ENCODE measurements at regions not wholly inside any gene's neighbourhood (a gene's known extent, or its start where the extent isn't known, plus 50 kb on each side); places are given as distances from the start of the nearest gene placed in this dataset.
"Not testable (repeated sequence)": the region's sequence is repeated elsewhere in the genome, so short reads cannot be mapped to it uniquely, and the experiment has no call there.

DNA sequence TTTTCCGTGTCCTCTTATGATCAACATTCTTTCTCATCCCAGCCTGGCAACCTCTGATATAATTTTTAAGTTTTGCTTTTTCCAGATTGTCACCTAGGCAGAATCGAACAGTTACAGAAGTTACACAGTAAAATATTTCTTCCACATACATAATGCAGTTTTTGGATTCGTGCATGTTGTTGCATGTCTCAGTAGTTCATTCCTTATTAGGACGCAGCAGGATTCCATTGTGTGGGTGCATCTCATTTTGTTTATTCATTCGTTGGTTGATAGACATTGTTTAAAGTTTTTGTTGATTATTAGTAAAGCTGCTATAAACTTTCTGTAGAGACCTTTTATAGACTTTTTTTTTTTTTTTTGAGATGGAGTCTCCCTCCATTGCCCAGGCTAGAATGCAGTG is 284.3 kb upstream of the FERMT1 start:
- DNase-seq, result no peak

GRCh38 chr20:6401893-6402557 is 279.2 kb upstream of the FERMT1 start:
- DNase-seq, result peak; percentile 26

GRCh38 chr20:6397115-6397514 is 274.3 kb upstream of the FERMT1 start:
- DNase-seq, result no peak

- DNase-seq, result no peak
Measured at GRCh38 chr20:6395695-6396094, 272.9 kb upstream of the FERMT1 start.

GRCh38 chr20:6388671-6389197 is 265.9 kb upstream of the FERMT1 start:
- no peak for DNase-seq

DNA sequence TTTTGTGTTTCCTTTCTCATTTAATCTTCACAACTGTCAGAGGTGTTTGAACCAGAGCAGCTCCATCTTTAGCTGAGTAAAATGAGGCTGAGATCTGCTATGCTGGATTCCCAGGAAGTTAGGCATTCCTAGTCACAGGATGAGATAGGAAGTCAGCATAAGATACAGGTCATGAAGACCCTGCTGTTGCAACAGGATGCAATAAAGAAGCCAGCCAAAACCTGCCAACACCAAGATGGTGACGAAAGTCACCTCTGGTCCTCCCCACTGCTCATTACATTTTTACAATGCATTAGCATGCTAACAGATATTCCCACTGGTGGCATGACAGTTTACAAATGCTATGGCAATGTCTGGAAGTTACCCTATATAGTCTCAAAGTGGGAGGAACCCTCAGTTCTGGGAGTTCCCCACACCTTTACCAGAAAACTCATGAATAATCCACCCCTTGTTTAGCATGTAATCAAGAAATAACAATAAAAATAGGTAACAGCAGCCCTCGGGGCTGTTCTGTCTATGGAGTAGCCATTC is 262.2 kb upstream of the FERMT1 start:
- no peak for DNase-seq

GRCh38 chr20:6384380-6384779 is 261.6 kb upstream of the FERMT1 start:
- DNase-seq, result no peak

DNA sequence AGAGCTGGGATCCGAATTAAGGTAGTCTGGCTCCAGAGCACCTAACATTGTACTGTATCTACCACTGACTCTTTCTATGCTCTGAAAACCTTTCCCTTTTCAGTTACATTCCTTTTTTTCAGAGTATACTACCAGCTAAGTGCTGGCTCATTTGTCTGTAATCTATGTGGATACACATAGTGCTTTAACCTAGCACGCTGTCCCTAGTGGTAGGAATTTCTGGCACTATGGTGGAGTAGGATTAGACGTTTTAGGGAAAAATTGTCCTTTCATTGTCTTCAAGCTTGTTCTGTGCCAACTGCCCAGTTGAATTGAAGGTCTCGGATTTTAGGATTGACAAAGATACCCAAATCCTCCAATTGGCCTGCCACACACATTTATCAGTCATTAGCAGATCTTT is 259.1 kb upstream of the FERMT1 start:
- no peak for DNase-seq

- no peak for DNase-seq
Measured at GRCh38 chr20:6362245-6362644, 239.4 kb upstream of the FERMT1 start.

DNA sequence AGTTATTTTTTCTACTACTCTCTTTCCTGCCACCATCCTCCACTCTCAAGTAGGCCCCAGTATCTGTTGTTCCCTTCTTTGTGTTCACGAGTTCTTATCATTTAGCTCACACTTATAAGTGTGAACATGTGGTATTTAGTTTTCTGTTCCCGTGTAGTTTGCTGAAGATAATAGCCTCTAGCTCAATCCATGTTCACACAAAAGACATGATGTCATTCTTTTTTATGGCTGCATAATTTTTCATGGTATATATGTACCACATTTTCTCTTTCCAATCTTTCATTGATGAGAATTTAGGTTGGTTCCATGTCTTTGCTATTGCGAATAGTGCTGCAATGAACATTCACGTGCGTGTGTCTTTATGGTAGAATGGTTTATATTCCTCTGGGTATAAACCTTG is 237.9 kb upstream of the FERMT1 start:
- DNase-seq, result no peak

DNA sequence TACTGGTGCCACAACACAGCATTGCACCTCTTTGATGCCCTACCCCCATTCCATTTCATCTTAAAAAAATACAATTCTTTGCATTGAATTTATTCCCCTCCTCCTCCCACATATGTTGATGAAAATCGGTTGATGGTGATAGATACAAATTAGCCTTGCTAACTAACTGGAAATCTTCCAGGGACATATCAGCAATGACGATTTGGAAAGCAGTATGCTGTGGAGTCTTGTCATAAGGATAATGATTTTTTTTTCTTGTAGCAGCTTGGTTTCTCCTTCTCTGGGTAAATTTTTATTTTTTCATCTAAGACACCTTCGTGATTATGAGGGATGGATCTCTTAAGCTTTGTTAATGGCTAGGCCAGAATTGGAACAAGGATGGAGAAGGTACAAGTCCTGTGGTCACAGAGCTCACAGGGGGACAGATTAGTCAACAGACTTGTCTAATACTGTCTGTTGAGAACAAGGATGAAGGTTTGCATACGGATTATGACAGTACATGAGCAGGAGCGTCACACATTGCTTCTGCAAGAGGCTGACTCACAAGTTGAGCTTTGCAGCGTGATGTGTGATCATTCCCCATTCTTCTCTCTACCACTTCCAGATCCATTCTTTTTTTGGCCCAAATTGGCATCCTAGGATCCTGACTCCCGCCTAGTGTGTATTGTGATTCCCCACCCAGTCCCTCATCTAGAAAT is 233.1 kb upstream of the FERMT1 start:
- DNase-seq, result no peak

- no peak for DNase-seq
Measured at GRCh38 chr20:6348908-6349307, 226.1 kb upstream of the FERMT1 start.

GRCh38 chr20:6347916-6348315 is 225.1 kb upstream of the FERMT1 start:
- DNase-seq, result no peak

- no peak for DNase-seq
Measured at GRCh38 chr20:6341491-6341890, 218.7 kb upstream of the FERMT1 start.

GRCh38 chr20:6339176-6339575 is 216.3 kb upstream of the FERMT1 start:
- DNase-seq, result no peak

DNA sequence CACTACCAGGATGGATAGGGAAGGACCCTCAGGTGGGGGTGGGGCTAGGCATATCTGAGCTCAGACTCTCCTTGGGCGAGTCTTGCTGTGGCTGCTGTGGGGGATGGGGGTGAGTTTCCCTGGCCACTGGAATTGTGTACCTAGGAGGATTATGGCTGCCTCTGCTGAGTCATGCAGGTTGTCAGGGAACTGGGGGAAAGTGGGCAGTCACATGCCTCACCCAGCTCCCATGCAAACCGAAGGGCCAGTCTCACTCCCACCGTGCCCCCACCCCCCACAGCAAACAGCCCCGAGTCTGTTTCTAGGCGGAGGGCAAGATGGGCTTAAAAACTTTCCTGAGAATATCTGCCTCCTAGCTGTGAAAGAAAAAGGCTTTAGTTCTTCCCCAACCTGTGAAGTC is 210.3 kb upstream of the FERMT1 start:
- DNase-seq, result no peak

DNA sequence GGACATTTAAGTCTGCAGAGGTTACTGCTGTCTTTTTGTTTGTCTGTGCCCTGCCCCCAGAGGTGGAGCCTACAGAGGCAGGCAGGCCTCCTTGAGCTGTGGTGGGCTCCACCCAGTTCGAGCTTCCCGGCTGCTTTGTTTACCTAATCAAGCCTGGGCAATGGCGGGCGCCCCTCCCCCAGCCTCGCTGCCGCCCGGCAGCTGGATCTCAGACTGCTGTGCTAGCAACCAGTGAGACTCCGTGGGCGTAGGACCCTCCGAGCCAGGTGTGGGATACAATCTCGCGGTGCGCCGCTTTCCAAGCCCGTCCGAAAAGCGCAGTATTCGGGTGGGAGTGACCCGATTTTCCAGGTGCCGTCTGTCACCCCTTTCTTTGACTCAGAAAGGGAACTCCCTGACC is 198.4 kb upstream of the FERMT1 start:
- DNase-seq, result not testable (repeated sequence)

GRCh38 chr20:6311841-6312655 is 189.2 kb upstream of the FERMT1 start:
- no peak for DNase-seq

DNA sequence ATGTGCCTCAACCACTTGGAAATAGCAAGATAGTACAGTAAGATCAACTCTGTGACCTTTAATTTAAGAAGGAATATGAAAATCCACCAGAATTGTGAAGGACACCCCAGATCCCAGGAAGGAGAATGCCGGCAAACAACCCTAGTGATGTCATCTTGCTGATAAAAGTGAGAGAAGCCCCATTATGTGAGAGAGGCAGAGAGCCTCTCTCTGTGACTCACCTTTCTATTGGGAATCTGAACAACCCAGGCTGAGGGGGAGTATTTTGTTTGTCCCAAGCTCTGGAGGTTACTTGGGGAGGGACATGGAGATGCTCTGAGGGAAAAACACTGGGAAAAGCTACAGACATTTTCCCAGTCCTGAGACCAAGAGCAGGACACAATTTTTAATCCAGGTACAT is 188.3 kb upstream of the FERMT1 start:
- no peak for DNase-seq

DNA sequence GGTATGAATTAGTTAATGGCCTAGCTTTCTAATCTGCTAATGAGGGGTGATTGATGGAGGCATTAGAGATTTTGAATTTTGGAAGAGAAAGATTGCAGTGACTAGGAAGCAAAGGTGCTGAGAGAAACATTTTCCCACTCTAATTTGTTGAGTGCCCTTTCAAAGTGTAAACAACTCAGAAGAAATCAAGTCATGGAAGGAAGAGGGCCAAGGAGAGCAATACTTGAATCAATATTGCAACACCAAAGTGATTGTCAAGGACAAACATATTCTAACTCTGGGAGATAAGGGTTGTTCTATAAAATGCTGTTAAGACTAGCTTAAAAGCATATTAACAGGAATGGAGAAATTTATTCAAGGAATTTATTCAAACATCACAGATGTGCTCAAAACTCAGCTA is 182.7 kb upstream of the FERMT1 start:
- no peak for DNase-seq

DNA sequence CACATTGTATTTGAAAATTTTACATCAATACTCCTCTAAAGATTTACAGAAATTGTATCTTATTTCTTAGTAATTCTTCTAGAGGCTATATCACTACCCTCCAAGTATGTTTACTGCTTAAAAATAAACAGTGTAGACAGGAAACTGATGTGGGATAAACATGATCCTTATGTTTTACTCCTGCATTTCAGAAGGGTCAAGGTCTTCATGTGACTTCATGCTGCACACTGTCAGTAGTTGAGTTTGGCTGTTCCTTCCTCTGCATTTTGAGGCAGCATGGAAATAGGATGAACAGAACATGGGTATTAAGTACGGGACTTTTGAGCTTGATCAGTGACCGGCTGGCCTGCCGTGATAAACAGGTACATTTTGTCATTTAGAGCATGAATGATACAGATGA is 179.2 kb upstream of the FERMT1 start:
- no peak for DNase-seq

DNA sequence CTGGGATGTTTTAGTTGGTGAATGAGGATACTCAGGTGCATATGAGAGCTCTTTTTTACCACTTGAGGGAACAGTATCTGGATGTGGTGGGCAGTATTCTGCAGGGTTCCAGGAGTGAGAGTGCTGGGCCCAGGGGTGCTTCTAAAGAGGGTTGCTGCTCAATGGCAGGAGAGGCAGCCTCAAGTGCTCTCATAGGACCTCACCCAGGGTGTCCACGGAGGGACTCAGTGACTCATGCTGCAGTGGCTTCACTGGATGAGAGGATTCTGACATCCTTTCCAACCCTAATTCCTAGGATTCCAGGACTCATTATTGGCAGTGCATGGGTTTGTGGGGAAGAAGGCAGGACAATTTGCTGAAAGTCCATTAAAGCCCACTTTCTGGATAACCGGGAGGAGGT is 176.6 kb upstream of the FERMT1 start:
- DNase-seq, result no peak

DNA sequence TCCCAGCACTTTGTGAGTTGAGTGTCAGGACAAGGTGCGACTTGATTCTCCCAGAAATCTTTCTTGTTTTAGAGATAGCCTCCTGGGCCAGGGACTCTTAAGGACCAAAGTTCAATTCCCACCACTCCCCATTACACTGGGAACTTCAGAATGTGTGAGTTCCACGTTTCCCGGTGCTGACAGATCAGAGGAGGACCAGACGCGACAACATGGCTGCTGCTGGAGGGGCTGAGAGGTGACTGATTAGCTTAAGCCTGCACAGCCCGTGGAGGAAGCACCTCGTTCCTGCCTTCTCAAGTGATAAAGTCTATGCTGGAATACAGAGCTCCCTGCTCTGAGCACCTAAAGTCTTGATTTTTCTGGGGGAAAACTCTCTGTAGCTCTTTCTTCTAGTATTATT is 175.2 kb upstream of the FERMT1 start:
- no peak for DNase-seq

GRCh38 chr20:6295867-6296256 is 173.0 kb upstream of the FERMT1 start:
- DNase-seq, result no peak
